Heart left ventricle (tissue), 13 donors: ENCODE measurements at regions not wholly inside any gene's neighbourhood (a gene's known extent, or its start where the extent isn't known, plus 50 kb on each side); places are given as distances from the start of the nearest gene placed in this dataset.

Experiments
- POLR2A ChIP-seq, 2 donors: fragments of 450-650 bp; IDR thresholded peaks; one replicate each; pipeline ENCODE4 v1.6.1; 2017; ENCODE audit warnings: antibody characterized with exemption in 2 of 2, mild to moderate bottlenecking in 2 of 2, moderate library complexity in 2 of 2
- TF ChIP-seq, protein P1 (sequence below), 12 donors: fragments of 200-600 bp; sonication (generic) in 4 of 12; IDR thresholded peaks; one replicate each; pipeline versions ENCODE4 v1.5.0 to v1.8.0; 2018 to 2022; ENCODE audit warnings: antibody characterized with exemption in 12 of 12, mild to moderate bottlenecking in 5 of 12
- donor health status: ischemic (EF 13 %, LVEDD 7.1; RV severe dilation, severe dysfunction).
- donor health status: DM: no; HTN: yes; CAD: no.
- donor health status: DM: no; HTN: no; CAD: no.
- donor health status: ischemic (EF 25% LVEDD 6.9; RV normal size, moderate dysfunction).
- donor health status: ischemic (EF 25% LVEDD 5.7; RV mildly dilated, moderate dysfunction).
- donor health status: ischemic (EF 35%, LVEDD 5.7; RV mildly dilated, moderate dysfunction).
- donor health status: nonischemic (EF 11% LVEDD 7.7; RV severe dilation, severe dysfunction).
- donor health status: DM: yes; HTN: yes; CAD: no.
- donor health status: PGD.
- donor health status: ischemic (EF 29% LVEDD 5.4; RV normal size, mild dysfunction).
- donor health status: nonischemic (EF 23%, LVEDD 6.1; RV moderate dilation, normal function).

DNA sequence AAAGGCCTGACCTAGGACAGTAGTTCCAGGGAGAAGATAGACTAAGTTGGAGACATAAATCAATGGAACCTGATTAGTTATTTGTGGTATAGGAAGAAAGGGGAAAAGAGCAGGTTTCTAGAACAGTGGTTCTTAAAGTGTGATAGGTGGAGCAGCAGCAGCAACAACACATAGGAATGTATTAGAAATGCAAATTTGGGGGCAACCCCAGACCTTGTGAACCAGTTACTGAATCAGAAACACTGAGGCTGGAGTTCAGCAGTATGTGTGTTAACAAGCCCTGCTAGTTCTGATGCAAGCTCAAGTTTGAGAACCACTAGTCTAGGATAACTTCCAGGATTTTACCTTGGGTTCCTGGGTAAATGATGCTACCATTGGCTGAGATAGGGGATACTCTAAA is 308.7 kb downstream of the EMP1 start:
- no peak for TF ChIP-seq POLR2A (IDR thresholded peaks at IDR 0.05)
- TF ChIP-seq, protein P1, sequence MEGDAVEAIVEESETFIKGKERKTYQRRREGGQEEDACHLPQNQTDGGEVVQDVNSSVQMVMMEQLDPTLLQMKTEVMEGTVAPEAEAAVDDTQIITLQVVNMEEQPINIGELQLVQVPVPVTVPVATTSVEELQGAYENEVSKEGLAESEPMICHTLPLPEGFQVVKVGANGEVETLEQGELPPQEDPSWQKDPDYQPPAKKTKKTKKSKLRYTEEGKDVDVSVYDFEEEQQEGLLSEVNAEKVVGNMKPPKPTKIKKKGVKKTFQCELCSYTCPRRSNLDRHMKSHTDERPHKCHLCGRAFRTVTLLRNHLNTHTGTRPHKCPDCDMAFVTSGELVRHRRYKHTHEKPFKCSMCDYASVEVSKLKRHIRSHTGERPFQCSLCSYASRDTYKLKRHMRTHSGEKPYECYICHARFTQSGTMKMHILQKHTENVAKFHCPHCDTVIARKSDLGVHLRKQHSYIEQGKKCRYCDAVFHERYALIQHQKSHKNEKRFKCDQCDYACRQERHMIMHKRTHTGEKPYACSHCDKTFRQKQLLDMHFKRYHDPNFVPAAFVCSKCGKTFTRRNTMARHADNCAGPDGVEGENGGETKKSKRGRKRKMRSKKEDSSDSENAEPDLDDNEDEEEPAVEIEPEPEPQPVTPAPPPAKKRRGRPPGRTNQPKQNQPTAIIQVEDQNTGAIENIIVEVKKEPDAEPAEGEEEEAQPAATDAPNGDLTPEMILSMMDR (IDR thresholded peaks at IDR 0.05) = no peak
